Panc1 (cell line): ENCODE measurements at regions not wholly inside any gene's neighbourhood (a gene's known extent, or its start where the extent isn't known, plus 50 kb on each side); places are given as distances from the start of the nearest gene placed in this dataset.

Experiments used
- POLR2AphosphoS5 ChIP-seq: IDR thresholded peaks from 2 replicates; pipeline ENCODE4 v1.6.1; 2012; ENCODE audit warnings: mild to moderate bottlenecking, low read depth, low read length, moderate library complexity
- SIN3A ChIP-seq: IDR thresholded peaks from 2 replicates; pipeline ENCODE4 v1.6.1; 2012; ENCODE audit warnings: low read depth, mild to moderate bottlenecking, low read length, moderate library complexity, borderline replicate concordance; ENCODE audit not compliant: insufficient read depth
- TF ChIP-seq, protein P1 (sequence below): fragments of 450-650 bp; IDR thresholded peaks from 2 replicates; pipeline ENCODE4 v1.5.1; 2017; ENCODE audit warnings: mild to moderate bottlenecking
- TF ChIP-seq, protein P2 (sequence below), 2 experiments: IDR thresholded peaks; 2 replicates each; pipeline ENCODE4 v1.6.1; 2011 to 2012; ENCODE audit warnings: low read depth in 2 of 2, control low read depth in 1 of 2, low read length in 1 of 2, mild to moderate bottlenecking in 1 of 2, moderate library complexity in 1 of 2; ENCODE audit not compliant: insufficient read depth in 1 of 2

DNA sequence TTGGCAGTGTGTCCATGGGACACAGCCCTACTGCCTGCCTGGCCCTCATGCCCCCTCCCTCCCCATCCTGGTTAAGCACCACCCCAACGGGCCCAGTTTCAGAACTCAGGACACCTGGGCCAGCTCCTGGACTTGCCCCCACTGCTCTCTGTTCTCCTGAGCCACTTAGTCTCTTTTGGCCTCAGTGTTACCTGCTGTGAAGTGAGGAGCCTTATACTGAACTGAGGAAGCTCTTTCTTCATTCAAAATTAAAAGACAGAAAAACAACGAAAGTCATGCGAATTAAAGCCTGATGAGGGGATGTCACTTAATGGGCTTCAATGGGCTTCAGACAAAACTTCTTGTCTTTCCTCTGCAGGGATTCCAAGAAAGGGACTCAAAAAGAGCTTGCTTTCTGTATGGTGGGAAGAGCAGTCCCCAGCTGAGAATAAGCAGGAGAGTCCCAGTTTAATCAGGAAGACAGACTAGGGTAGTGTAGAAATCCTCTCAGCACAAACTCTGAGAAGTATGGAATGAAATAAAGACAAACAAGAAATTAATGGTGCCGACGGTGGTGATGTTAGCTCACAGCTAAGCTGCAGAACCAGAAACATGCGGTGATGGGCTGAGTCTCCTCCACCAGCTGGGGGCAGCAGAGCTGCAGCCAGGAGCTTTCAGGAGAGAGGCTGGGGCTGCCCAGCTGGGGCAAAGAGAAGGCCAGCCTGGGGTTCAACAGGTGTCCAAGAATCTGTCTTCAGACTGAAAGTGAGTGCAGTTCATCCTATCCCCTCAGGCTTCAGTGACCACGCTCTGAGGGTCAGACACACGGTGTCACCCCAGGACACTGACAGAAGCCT is 101.0 kb downstream of the GGTLC2 start:
- TF ChIP-seq POLR2AphosphoS5 (no peak), SIN3A (no peak)
- TF ChIP-seq, protein P1, sequence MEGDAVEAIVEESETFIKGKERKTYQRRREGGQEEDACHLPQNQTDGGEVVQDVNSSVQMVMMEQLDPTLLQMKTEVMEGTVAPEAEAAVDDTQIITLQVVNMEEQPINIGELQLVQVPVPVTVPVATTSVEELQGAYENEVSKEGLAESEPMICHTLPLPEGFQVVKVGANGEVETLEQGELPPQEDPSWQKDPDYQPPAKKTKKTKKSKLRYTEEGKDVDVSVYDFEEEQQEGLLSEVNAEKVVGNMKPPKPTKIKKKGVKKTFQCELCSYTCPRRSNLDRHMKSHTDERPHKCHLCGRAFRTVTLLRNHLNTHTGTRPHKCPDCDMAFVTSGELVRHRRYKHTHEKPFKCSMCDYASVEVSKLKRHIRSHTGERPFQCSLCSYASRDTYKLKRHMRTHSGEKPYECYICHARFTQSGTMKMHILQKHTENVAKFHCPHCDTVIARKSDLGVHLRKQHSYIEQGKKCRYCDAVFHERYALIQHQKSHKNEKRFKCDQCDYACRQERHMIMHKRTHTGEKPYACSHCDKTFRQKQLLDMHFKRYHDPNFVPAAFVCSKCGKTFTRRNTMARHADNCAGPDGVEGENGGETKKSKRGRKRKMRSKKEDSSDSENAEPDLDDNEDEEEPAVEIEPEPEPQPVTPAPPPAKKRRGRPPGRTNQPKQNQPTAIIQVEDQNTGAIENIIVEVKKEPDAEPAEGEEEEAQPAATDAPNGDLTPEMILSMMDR: peak; percentile 80
- TF ChIP-seq, protein P2, sequence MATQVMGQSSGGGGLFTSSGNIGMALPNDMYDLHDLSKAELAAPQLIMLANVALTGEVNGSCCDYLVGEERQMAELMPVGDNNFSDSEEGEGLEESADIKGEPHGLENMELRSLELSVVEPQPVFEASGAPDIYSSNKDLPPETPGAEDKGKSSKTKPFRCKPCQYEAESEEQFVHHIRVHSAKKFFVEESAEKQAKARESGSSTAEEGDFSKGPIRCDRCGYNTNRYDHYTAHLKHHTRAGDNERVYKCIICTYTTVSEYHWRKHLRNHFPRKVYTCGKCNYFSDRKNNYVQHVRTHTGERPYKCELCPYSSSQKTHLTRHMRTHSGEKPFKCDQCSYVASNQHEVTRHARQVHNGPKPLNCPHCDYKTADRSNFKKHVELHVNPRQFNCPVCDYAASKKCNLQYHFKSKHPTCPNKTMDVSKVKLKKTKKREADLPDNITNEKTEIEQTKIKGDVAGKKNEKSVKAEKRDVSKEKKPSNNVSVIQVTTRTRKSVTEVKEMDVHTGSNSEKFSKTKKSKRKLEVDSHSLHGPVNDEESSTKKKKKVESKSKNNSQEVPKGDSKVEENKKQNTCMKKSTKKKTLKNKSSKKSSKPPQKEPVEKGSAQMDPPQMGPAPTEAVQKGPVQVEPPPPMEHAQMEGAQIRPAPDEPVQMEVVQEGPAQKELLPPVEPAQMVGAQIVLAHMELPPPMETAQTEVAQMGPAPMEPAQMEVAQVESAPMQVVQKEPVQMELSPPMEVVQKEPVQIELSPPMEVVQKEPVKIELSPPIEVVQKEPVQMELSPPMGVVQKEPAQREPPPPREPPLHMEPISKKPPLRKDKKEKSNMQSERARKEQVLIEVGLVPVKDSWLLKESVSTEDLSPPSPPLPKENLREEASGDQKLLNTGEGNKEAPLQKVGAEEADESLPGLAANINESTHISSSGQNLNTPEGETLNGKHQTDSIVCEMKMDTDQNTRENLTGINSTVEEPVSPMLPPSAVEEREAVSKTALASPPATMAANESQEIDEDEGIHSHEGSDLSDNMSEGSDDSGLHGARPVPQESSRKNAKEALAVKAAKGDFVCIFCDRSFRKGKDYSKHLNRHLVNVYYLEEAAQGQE (IDR thresholded peaks at IDR 0.05; ENCODE audit: insufficient read depth in 1 of 2, low read depth in 2 of 2, low read length in 1 of 2): no peak
